ENCODE measurements at regions not wholly inside any gene's neighbourhood (a gene's known extent, or its start where the extent isn't known, plus 50 kb on each side); places are given as distances from the start of the nearest gene placed in this dataset.
"Not testable (repeated sequence)": the region's sequence is repeated elsewhere in the genome, so short reads cannot be mapped to it uniquely, and the experiment has no call there.

- in situ Hi-C loops (cut with HindIII; ENCODE audit: low pct_unique_long_range_greater_than_20kb, low sequenced_read_pairs): no loop called here
- DNase-seq (ENCODE audit: low read depth): no peak
These were observed 85.7 kb downstream of the CRYGS start for GRCh38 chr3:186458306-186459107.

- no peak for DNase-seq (ENCODE audit: low read depth)
- in situ Hi-C loops (cut with HindIII; ENCODE audit: low pct_unique_long_range_greater_than_20kb, low sequenced_read_pairs): no loop called here
These were observed 86.9 kb downstream of the CRYGS start for GRCh38 chr3:186457236-186457635.

- no peak for DNase-seq (ENCODE audit: low read depth)
- in situ Hi-C loops (cut with HindIII; ENCODE audit: low pct_unique_long_range_greater_than_20kb, low sequenced_read_pairs): no loop called here
These were observed 87.4 kb downstream of the CRYGS start for GRCh38 chr3:186456731-186457191.

GRCh38 chr3:186454881-186455703, 89.1 kb downstream of the CRYGS start:
- in situ Hi-C loops (cut with HindIII; ENCODE audit: low pct_unique_long_range_greater_than_20kb, low sequenced_read_pairs): no loop called here

GRCh38 chr3:186453531-186453930, 90.6 kb downstream of the CRYGS start:
- in situ Hi-C loops (cut with HindIII; ENCODE audit: low pct_unique_long_range_greater_than_20kb, low sequenced_read_pairs): no loop called here

More at GRCh38 chr3:186454881-186455703, 89.1 kb downstream of the CRYGS start:
- no peak for DNase-seq (ENCODE audit: low read depth)

GRCh38 chr3:186452517-186452916, 90.5 kb upstream of the DGKG start:
- peak; percentile 78 for DNase-seq (ENCODE audit: low read depth)
- in situ Hi-C loops (cut with HindIII; ENCODE audit: low pct_unique_long_range_greater_than_20kb, low sequenced_read_pairs): no loop called here

More at GRCh38 chr3:186453531-186453930, 90.6 kb downstream of the CRYGS start:
- DNase-seq (ENCODE audit: low read depth): no peak

- DNase-seq (ENCODE audit: low read depth): no peak
These were observed 89.3 kb upstream of the DGKG start for GRCh38 chr3:186451371-186451770.

GRCh38 chr3:186444974-186445373, 82.9 kb upstream of the DGKG start:
- in situ Hi-C loops (cut with HindIII; ENCODE audit: low pct_unique_long_range_greater_than_20kb, low sequenced_read_pairs): no loop called here
- DNase-seq (ENCODE audit: low read depth): no peak

More at GRCh38 chr3:186451371-186451770, 89.3 kb upstream of the DGKG start:
- in situ Hi-C loops (cut with HindIII; ENCODE audit: low pct_unique_long_range_greater_than_20kb, low sequenced_read_pairs): no loop called here

- DNase-seq (ENCODE audit: low read depth): no peak
- in situ Hi-C loops (cut with HindIII; ENCODE audit: low pct_unique_long_range_greater_than_20kb, low sequenced_read_pairs): no loop called here
These were observed 82.3 kb upstream of the DGKG start for GRCh38 chr3:186444288-186444687.

- in situ Hi-C loops (cut with HindIII; ENCODE audit: low pct_unique_long_range_greater_than_20kb, low sequenced_read_pairs); DNase-seq (ENCODE audit: low read depth): not testable (repeated sequence)
These were observed 80.9 kb upstream of the DGKG start for GRCh38 chr3:186442979-186443378.

GRCh38 chr3:186442162-186442561, 80.1 kb upstream of the DGKG start:
- in situ Hi-C loops (cut with HindIII; ENCODE audit: low pct_unique_long_range_greater_than_20kb, low sequenced_read_pairs): no loop called here

GRCh38 chr3:186440891-186441290, 78.9 kb upstream of the DGKG start:
- DNase-seq (ENCODE audit: low read depth): no peak
- in situ Hi-C loops (cut with HindIII; ENCODE audit: low pct_unique_long_range_greater_than_20kb, low sequenced_read_pairs): no loop called here

More at GRCh38 chr3:186442162-186442561, 80.1 kb upstream of the DGKG start:
- no peak for DNase-seq (ENCODE audit: low read depth)

- DNase-seq (ENCODE audit: low read depth): no peak
- in situ Hi-C loops (cut with HindIII; ENCODE audit: low pct_unique_long_range_greater_than_20kb, low sequenced_read_pairs): no loop called here
These were observed 77.7 kb upstream of the DGKG start for GRCh38 chr3:186439725-186440124.

GRCh38 chr3:186435332-186435731, 73.3 kb upstream of the DGKG start:
- DNase-seq (ENCODE audit: low read depth); in situ Hi-C loops (cut with HindIII; ENCODE audit: low pct_unique_long_range_greater_than_20kb, low sequenced_read_pairs): not testable (repeated sequence)

GRCh38 chr3:186432944-186433732, 71.1 kb upstream of the DGKG start:
- in situ Hi-C loops (cut with HindIII; ENCODE audit: low pct_unique_long_range_greater_than_20kb, low sequenced_read_pairs): no loop called here
- DNase-seq (ENCODE audit: low read depth): no peak

- in situ Hi-C loops (cut with HindIII; ENCODE audit: low pct_unique_long_range_greater_than_20kb, low sequenced_read_pairs): no loop called here
- DNase-seq (ENCODE audit: low read depth): peak; percentile 72
These were observed 70.2 kb upstream of the DGKG start for GRCh38 chr3:186432189-186432588.

GRCh38 chr3:186427627-186428281, 65.7 kb upstream of the DGKG start:
- in situ Hi-C loops (cut with HindIII; ENCODE audit: low pct_unique_long_range_greater_than_20kb, low sequenced_read_pairs): no loop called here
- DNase-seq (ENCODE audit: low read depth): no peak

Data from Caki2 (cell line).